ENCODE measurements at regions not wholly inside any gene's neighbourhood (a gene's known extent, or its start where the extent isn't known, plus 50 kb on each side); places are given as distances from the start of the nearest gene placed in this dataset.
"Not testable (repeated sequence)": the region's sequence is repeated elsewhere in the genome, so short reads cannot be mapped to it uniquely, and the experiment has no call there.

DNA sequence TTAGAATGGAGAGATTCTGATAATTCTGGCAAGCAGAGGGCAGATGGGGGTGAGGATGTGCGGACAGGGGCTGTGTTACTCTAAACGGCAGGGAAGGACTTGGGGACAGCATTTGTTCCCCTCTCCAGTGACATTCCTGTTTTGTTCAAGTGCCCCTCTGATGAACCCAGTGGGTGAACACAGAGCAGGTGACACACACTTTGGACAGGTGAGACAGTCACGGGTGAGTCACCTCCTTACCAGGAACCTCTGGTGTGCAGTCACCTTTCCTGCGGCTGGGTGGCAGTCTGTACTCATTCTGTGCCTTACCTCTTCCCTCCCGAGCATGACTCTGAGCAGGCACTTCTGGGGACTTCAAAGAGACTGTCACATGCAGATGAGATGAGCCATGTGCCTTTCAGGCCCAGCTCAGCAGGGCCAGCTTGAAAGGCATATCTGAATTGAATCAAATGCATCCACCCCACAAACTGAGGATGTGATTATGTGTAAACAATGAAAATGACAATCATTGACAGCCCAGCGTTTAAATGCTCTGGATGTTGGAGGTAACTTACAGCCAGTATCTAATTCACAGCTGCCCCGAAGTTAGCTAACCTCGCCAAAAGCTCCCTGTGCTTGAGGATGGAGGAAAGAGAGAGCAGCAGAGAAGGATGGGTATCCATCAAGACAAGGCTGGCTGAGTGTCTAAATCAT, 362.4 kb downstream of the BCL2L11 start:
- not testable (repeated sequence) for DNase-seq

DNA sequence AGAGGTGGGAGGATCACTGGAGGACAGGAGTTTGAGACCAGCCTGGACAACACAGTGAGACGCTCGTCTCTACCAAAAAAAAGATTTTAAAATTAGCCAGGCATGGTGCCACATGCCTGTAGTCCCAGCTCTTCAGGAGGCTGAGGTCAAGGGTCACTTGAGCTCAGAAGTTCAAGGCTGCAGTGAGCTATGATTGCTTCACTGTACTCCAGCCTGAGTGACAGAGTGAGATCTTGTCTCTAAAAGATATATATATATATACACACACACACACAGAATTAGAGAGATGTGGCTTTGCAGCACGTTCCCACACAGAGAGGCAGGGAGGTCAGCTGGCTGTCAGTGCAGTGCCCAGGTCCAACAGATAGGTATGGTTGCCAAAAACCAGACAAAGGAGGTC, 363.4 kb downstream of the BCL2L11 start:
- DNase-seq: not testable (repeated sequence)

DNA sequence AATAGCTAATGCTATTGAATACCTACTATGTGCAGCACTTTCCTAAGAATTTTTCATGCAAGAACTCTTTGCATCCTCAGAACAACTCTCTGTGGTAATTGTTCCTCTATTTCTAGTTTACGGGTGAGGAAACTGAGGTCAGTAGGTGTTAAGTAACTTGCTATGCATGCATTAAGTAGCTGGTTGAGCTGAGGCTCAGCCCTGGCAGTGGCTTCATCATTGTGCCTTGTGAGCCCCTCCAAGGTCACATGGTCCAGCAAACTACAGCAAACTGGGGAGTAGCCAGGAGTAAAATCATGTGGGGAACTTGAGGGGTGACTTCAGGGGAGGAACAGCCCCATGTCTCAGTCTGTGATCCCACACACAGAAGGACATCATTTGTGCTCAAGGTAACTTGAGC, 365.2 kb downstream of the BCL2L11 start:
- not testable (repeated sequence) for DNase-seq

DNA sequence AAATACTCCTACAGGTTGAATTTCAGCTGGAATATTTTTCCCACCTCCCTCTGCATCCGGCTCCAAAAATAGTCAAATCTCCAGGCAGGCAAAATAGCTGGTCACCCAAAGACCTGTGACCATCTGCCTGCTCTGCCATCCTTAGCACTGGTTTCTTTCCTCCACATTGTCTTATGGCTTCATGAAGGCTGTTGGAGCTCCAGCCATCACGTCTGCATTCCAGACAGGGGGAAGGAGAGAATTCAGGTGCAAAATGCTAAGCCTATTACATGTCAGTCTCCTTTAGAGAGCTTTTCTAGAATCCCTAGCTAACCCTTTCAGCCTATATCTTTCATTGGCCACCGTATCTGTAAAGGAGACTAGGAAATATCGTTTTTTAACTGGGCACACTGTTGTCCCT, 367.7 kb downstream of the BCL2L11 start:
- not testable (repeated sequence) for DNase-seq

DNA sequence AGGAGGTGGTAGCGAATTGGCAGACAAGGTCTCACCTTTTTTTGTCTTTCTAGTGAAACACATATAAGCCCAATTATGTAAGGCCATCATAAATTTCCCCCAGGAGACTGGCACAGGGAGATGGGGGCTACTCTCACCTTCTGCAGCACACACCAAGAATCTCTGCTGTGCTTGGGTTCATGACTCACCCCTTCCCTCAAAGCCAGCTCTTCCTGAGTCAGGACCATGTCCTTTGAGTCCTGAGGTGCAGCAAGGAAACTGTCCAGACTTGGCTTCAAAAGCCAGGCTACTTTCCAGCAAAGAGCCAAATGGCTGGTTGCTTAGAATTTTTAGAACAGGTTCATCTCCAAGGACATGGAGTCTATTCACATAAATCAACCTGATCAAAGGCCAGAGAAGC, 368.7 kb downstream of the BCL2L11 start:
- DNase-seq: not testable (repeated sequence)

DNA sequence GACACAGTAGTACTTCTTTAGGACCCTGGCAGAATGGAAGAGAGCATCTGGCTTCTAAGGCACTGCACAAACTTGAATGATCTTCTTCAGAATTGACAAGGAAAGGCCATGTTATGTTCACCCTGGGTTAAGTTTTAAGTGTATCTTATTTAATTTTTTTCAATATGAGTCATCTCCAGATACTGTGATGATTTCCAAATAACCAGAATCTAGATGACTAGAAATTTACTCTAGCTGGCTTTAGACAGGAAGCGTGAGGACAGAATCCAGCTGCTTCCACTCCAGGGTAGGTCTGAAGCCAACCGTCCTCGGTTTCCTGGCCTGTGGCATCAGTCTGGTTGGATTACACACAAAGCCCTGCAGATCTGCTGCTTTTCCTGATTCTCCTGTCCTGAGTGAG, 370.5 kb downstream of the BCL2L11 start:
- DNase-seq: not testable (repeated sequence)

DNA sequence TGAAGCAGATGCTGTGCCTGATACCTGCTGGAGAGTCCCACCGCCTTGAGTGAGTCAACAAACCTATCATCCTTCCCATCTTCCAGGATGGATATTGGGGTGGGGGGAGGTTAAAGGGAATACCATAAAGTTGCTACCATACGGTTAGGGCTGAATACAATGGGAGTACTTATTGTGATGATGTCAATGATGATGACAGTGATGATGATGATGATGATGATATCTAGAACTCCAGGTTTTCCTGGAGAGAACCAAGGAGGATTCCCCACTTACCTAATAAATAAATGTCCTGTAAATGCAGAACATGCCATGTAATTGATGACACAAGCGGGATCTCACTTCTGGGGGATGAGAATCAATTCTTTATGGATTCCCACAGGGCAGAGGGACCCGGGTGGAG, 370.9 kb downstream of the BCL2L11 start:
- DNase-seq: not testable (repeated sequence)

DNA sequence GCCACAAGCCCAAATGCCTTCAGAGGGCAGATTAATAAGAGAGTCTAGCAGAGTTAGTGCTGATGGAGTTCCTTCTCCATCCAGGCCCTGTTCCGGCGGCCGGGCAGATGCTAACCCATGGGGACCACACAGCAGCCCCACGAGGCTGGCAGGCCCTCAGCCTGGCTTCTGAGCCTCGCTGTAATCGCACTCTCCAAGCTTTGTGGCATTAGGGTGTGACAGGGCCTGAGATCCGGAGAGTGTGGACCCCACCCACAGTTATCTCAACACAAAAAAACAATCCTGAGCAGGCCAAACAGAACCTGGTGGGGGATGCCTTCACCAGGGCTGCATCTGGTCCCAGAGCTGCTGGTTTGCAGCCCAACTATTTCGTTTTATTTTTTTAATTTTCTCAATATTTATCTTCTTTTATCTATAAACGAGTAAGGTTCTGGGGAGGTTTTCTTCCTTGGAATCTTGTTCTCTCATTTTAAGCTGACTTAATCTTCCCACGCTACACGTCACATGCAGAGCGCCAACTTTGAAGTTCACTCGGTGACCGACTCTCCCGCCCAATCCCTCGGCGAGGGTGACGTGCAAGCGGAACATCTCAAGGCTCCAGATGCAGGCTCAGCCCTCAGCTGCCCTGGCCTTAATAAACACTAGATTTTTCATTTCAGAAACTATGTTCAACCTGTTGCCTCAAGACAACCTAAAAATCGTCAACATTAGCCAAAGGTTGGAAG, 372.4 kb downstream of the BCL2L11 start:
- not testable (repeated sequence) for DNase-seq

DNA sequence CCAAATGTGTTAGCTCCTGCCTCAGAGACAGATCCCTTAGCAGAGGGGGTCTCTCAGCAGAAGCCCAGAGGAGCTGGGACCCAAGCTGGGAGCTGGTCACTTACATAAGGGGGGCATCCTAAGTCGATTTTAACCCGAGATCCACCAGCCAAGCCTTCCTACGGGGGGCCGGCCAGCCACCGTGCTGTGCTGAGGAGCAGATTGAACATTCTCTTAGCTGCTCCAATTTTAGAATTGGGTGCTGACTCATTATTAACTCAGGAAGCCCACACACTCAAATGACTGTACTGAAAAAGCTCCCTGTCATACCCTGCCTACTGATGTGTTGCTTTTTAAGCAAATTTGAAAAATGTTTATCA, 373.0 kb downstream of the BCL2L11 start:
- not testable (repeated sequence) for DNase-seq

DNA sequence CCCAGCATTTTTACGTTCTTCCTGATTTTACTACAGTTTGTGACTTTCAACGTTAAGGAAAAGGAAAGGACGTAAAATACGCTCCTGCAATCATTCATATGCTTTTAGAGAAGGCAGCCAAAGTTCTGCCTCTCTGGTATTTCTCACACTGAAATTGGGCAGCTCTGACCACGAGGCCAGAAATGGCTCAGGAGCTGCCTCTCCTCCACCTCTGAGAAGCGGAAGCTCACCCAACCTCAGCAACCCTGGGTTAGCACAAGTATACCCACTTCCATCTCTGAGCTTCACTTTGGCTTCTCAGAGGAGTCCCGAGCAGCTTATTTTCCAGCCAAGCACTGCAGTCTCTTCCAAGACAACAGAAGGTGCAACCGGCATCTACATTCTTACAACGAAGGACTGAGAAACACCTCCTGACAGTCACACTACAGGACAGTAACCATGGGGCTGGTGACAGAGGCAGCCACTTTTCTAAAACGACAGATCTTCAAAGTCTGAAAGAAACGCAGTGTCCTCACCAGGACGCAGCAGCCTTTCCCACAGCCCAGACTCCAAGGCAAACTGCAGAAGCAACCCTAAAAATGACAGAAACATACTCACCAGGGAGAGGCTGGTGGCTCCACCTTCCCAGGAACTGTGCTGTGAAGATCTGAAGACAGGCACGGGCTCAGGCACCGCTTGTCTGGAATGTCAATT, 373.7 kb downstream of the BCL2L11 start:
- DNase-seq: not testable (repeated sequence)

DNA sequence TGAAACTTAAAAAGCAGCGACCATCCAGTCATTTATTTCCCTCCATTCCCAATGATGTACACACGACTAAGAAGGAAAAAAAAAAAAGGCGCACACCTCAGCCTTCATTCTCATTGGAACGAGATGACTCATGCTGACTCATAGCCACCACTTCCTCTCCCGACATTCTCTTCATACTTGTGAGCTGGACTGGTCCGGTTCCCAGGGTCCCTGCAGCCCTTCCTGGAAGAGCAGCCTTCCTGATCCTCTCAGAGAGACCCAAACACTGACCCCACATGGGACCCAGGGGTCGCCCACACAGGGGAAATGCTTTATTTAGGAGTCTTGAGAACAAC, 374.2 kb downstream of the BCL2L11 start:
- not testable (repeated sequence) for DNase-seq

DNA sequence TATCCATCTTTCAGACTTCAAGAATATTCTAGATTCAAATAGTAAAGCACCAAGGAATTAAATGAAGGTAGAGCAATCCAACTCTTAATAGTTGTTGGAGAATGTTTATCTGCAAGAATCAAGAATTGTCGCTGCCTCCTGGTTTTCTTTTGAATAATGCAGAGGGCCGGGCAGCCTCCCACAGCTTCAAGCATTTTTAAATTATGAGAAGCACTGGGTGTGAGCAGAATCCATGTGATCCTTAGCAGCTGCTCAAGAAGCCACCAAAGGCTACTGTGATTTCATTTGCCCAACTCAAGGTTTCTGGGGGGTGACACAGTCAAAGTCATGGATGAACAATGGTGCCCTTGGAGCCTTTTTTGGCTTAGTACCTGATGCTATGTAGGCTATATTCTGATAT, 374.9 kb downstream of the BCL2L11 start:
- DNase-seq: not testable (repeated sequence)

DNA sequence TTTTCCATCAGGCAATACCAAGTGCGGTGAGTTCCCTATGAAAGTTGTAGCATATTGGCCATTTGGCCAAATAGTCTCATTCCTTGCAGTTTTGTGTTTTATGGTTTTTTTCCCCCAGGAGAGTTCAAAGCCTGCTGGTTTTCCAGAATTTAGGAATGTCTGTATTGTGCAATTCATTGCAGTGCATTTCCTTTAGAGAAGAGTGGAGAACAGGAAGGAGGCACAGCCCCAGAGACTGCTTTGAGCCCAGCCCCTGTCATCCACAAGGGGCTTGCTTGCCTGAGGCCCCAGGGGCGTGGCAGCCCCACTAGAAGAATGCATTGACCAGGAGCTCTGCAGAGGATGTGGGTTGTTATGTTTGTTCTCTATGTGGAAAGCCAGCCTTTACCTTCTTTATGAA, 375.5 kb downstream of the BCL2L11 start:
- DNase-seq: not testable (repeated sequence)

DNA sequence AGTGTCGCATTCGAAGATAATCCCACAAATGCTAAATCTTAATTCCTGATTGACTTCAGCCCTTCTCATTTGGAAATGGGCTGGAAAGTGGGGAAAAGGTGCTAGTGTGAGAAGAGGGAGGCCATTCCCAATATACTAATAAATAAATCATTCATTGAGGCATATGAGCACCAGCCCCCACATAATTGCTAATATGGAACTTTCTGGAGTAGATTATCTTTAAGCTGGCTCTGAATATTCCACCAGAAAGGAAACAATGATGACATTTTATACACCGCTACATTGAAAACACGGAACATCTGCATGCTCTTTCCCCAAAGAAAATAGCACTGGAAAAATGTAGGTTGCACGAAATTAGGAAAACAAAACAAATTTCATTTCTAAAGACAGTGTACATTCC, 376.1 kb downstream of the BCL2L11 start:
- not testable (repeated sequence) for DNase-seq

DNA sequence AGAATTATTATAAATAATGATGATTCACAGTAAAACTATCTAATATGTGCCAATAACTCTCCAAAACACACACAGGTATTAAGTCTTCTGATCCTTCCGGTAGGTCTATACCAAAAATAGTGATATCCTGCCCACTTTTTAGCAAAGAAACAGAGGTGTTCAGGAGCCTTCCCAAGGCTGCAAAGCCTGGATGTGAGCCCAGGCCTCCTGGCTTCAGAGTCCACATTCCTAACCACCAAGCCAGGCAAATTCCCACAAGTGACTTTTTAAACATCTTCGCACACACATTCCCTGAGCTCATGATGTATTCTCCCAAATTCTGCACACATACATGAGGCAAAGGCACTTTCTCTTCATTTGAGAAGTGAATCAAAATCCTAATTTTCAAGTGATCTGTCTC, 376.6 kb downstream of the BCL2L11 start:
- DNase-seq: not testable (repeated sequence)

DNA sequence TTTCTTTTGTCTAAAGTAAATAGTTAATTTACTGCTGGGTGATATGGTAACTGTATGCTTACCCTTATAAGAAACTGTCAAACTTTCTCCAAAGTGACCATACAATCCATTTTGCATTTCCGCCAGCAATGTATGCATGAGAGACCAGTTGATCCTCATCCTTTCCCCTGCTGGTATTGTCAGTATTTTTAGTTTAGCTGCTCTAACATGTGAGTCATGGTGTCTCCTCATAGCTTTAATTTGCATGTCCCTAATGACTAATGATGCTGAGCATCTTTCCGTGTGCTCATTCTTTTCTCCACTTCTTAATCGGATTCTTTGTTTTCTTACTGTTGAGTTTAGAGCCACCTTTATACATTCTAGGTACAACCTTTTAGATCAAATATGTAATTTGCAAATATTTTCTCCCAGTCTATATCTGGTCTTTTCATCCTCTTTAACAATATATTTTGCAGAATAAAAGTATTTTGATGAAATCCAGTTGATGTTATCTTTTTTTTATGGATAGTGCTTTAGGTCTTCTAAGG, 379.9 kb downstream of the BCL2L11 start:
- DNase-seq: not testable (repeated sequence)

DNA sequence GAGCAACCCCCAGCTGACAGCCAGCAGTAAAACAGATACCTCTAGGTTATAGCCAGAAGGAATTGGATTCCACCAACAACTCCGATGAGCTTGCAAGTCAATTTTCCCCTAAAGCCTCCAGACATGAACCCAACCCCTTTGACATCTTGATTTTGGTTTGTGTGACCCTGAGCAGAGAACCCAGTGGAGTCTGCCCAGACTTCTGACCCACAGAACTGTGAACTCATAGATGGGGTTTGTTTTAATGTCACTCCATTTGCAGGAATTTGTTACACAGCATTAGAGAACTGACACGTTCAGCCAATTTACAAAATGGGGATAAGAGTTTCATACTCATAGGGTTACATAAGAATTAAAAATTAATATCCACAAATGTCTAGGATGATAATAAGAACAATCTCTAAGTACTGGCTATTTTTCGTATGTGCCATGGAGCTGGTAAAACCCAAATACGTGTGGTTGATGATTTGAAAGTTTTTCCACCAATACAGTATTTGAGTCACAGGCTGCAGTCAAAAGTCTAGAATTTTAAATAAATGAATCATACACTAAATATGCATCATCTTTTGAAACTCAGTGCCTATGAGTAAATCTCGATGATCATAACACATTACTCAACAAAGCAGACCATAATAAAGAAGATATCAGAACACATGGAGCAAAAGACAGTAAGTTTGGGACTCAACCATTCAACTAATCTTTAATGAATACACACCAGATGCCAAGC, 380.0 kb downstream of the ANAPC1 start:
- not testable (repeated sequence) for DNase-seq

DNA sequence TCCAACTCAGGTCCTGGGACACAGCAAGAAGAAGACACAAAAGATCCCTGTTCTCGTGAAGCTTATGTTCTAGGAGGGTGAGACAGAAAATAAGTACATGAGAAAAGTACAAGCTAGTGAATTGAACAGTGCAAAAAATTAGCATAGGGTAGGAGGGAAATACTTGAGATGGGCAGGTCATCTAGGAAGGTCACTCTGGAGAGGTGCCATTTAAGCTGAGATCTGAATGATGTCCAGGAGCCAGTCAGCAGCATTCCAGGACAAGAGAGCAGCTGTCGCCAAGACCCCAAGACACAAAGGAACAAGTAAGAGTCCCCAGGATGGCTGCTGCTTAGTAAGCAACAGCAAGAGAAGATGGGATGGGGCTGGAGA, 379.4 kb downstream of the ANAPC1 start:
- not testable (repeated sequence) for DNase-seq

DNA sequence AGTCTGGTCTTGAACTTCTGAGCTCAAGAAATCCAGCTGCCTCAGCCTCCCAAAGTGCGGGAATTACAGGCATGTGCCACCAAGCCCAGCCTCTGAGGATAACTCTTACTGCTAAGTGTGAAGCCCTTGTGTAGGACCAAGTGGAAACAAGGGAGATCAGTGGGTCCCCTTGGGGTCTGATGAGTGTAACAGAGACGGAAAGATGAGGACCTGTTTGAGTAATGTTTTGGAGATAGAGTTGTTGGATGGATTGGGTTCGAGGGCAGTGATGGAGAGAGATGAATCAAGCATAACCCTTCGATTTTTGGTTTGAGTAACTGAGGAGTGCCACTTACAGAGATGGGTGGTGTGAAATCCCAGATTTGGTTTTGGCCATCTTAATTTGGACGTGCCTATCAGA, 378.7 kb downstream of the ANAPC1 start:
- DNase-seq: not testable (repeated sequence)

DNA sequence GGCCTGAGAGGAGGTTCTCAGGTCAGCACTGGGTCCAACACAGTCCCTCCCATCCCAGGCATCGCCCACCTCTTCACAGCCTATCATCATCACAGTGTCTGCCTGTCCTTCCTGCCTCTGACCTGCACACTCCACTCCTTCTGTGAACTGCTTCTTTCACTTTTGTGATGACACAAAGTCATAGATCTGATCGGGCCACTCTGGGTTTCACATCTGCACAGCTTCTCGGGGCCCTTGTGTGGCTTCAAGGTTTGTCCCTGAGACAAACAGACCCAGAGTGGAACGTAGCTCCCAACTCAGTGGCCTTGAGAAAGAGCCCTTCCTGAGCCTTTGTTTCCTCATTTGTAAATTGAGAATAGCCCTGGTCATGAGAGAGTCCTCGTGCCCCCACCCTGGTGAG, 377.1 kb downstream of the ANAPC1 start:
- not testable (repeated sequence) for DNase-seq

DNA sequence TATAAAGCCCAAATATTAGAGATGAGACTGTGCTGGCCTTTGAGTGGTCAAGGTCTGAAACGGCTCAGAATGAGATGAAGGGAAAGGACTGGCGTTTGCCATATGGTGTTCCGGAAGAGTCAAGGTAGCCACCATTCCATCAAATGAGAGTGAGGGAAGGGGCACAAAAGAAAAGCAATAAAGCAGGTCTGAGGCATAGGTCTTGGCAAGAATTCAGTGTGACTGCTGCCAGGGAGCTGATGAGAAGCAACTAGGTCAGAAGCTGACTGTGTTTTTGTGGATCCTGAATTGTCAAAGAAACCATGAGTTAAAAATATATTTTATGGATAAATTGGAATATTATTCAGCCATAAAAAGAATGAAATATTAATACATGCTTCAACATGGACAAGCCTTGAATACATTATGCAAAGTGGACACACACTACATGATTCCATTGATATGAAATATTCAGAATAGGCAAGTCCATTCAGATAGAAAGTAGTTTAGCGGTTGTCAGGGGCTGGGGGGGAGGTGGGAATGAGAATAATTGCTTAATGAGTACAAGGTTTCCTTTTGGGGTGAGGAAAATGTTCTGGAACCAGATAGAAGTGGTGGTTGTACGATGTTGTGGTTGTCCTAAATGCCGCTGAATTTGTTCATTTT, 374.6 kb downstream of the ANAPC1 start:
- not testable (repeated sequence) for DNase-seq

DNA sequence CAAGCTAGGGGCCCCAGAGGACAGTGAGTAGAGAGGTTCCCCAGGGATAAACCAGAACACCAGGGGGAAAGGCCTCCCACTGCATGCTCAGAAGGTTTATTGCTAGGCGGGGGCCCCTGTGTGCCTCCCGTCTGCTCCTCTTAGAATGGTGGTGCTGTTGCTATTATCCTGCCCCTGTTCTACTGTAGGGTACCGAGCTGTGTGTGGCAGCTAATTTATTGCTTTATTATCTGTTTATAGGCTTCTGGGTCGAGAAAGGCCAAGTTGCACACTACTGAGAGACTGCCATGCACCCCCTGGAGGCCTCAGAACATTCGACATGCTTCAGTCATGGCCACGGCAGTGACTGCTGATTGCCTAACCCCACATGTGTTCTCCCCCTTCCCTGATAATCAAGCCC, 373.6 kb downstream of the ANAPC1 start:
- DNase-seq: not testable (repeated sequence)

DNA sequence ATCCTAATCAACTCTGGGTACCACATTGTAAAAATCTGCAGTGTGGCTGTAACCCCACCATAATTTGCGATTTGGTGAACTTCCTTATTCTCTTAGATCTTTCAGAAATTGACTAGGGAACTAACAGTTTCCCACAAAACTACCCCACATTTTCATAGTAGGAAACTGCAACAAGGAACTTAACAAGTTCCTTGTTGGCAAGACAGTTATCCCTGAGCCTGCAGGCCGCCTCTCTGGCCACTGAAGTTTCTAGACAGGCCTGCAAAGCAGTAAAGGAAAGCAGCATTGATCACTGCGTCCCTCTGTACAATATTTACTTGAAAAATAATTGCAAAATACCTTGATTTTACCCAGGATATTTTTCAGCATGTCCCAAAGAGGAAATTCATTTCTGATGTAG, 372.9 kb downstream of the ANAPC1 start:
- DNase-seq: not testable (repeated sequence)

Measured in DMS79 treated with DMSO at 0.1 percent for 48 hours (cell line).